ENCODE measurements at regions not wholly inside any gene's neighbourhood (a gene's known extent, or its start where the extent isn't known, plus 50 kb on each side); places are given as distances from the start of the nearest gene placed in this dataset.

GRCh38 chrX:144586756-144587155 lies 660.5 kb upstream of the SPANXN1 start:
- no peak for TF ChIP-seq ZNF274 (IDR thresholded peaks at IDR 0.05; ENCODE audit: low read depth, low read length)
- TF ChIP-seq SUZ12 (IDR thresholded peaks at IDR 0.05; ENCODE audit: extremely low read depth, insufficient read depth, insufficient read length) = no peak
- no peak for TF ChIP-seq YY1 (IDR thresholded peaks at IDR 0.05; ENCODE audit: insufficient read depth, insufficient read length)
